Erythroblast (primary cell): ENCODE measurements at regions not wholly inside any gene's neighbourhood (a gene's known extent, or its start where the extent isn't known, plus 50 kb on each side); places are given as distances from the start of the nearest gene placed in this dataset.

Experiments
- DNase-seq, 2 experiments: peaks; one replicate each; lab custom pipeline; 2025; lab: John Stamatoyannopoulos, UW
- GATA1 ChIP-seq: IDR thresholded peaks from 2 replicates; pipeline ENCODE4 v1.6.1; 2011; ENCODE audit warnings: low read depth, mild to moderate bottlenecking, control low read depth, low read length, moderate library complexity
- POLR2A ChIP-seq: IDR thresholded peaks from 2 replicates; pipeline ENCODE4 v1.6.1; 2011; ENCODE audit warnings: mild to moderate bottlenecking, low read length

- TF ChIP-seq POLR2A (no peak), GATA1 (no peak)
- no peak for DNase-seq
Measured at GRCh38 chr22:48233586-48233985, 1471.1 kb downstream of the TBC1D22A start.

DNA sequence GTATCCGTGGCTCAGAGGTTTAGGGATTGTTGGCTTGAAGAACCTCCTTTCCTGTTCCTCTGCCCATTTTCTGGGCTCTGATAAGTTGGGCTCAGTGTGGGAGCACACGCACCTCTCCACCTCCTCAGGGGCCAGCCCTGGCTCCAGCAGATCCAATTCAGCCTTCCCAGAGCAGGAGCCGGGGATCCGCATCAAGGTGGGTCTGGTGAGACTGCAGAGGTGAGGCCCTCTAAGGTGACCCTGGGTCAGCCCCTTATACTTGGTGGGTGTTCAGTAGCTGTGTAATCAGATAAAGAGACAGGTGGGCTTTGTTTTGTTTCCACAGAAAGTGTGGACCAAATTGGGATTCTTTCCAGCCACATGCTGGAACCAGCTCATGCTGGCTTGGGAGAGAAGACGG, 1466.0 kb downstream of the TBC1D22A start:
- DNase-seq, result no peak
- TF ChIP-seq GATA1, result no peak
- TF ChIP-seq POLR2A, result no peak

GRCh38 chr22:48227341-48228018, 1465.0 kb downstream of the TBC1D22A start:
- no peak for DNase-seq
- TF ChIP-seq POLR2A, result no peak
- TF ChIP-seq GATA1, result no peak

- DNase-seq, result no peak
- TF ChIP-seq POLR2A (no peak), GATA1 (no peak)
Measured at GRCh38 chr22:48226026-48227013, 1463.9 kb downstream of the TBC1D22A start.

- no peak for DNase-seq
- TF ChIP-seq GATA1, result no peak
Measured at GRCh38 chr22:48224332-48224731, 1461.9 kb downstream of the TBC1D22A start.

GRCh38 chr22:48223488-48224190, 1461.2 kb downstream of the TBC1D22A start:
- TF ChIP-seq GATA1 (no peak), POLR2A (no peak)
- DNase-seq, result no peak

DNA sequence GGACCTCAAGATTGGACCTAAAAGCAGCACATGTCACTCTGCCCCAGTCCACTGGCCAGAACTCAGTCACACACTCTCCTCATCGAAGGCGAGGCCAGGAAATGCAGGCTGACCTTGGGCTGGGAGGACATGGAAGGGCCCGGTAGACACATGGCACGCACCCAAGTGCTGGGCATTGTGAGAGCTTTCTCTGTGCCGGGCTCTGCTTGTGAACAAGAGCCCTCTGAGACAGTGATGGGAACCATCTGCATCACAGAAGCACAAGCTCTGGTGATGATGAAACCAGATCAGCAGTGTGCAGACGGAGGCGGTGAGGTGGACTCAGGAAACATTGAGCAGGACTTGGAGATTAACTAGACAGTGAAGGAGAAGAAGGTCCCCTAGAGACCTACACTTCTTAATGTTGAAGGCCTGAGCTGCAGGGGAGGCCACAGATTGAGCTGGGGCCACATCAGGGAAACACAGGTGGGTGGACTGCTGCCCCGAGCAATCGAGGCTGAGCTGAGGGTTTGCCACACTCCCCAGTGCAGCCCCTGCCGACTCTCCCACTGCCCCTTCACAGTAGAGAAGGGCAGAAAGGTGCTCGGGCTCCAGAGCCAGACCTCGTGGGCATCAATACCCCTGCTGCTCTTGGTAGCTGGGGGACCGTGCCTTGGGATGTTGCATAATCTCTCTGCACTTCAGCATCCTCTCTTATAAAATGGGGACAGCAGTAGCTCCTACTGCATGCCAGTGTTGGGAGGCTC, 1460.5 kb downstream of the TBC1D22A start:
- TF ChIP-seq GATA1 (no peak), POLR2A (no peak)
- no peak for DNase-seq

GRCh38 chr22:48218889-48219420, 1456.5 kb downstream of the TBC1D22A start:
- TF ChIP-seq GATA1, result no peak
- no peak for TF ChIP-seq POLR2A
- DNase-seq, result no peak

DNA sequence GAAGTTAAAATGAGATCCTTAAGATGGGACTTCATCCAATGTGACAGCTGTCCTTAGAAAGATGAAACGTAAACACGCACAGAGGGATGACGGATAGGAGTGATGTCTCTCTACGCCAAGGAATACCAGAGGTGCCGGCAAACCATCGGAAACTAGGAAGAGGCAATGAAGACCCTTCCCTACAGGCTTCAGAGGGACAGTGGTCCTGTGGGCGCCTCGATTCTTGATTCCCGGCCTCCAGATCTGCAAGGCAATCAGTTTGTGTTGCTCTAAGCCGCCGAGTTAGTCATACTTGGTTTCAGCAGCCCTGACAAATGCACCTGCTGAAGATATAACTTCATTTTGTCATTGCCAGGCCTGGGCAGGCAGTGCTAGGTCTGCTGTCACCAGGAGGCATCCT, 1455.1 kb downstream of the TBC1D22A start:
- TF ChIP-seq GATA1 (no peak), POLR2A (no peak)
- DNase-seq, result no peak

GRCh38 chr22:48212727-48213126, 1450.3 kb downstream of the TBC1D22A start:
- TF ChIP-seq GATA1 (no peak), POLR2A (no peak)
- no peak for DNase-seq

DNA sequence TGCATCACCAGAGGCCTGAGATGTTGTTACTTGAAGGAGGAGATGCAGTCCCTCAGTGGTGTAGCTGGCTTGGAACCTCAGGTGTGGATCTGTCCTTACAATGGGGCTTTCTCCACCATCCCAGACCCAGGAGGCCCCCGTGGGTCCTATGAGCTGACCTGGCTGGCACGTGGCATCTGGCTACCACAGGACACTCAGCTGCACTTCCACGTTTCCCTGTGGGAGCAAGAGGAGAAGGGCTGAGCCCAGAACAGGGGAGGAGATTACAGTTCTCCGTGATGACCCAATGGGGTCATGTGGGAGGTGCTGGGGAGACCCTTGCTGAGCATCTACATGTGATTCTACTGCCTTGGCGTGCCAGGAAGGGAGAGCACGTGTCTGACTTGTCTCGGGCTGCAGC, 1448.4 kb downstream of the TBC1D22A start:
- DNase-seq, result no peak
- no peak for TF ChIP-seq GATA1

DNA sequence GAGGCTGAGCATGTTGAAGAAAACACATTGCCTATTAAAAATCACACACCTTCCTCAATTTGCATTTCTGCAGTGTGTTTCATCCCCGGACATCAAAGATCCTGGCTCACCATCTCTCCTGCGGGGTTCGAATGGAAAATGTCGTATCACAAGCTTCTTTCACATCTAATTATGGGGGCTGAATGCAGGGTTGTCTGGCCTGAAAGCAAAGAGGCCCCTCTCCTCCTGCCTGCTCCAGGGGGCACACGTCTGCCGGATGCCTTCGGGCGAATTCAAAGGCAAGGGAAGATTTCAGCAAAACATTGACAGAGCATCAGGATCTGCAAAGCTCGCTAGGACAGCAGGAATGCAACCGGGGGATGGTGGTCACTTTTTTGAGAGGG, 1447.7 kb downstream of the TBC1D22A start:
- TF ChIP-seq POLR2A (no peak), GATA1 (no peak)
- DNase-seq, result no peak

GRCh38 chr22:48209473-48210197, 1447.2 kb downstream of the TBC1D22A start:
- no peak for DNase-seq
- no peak for TF ChIP-seq POLR2A
- TF ChIP-seq GATA1, result no peak
